NCI-H2196 treated with DMSO at 0.1 percent for 48 hours (cell line): ENCODE measurements at regions not wholly inside any gene's neighbourhood (a gene's known extent, or its start where the extent isn't known, plus 50 kb on each side); places are given as distances from the start of the nearest gene placed in this dataset.

Experiments used
- DNase-seq: peaks from one replicate; lab custom pipeline; 2025; ENCODE audit not compliant: unreplicated experiment; lab: John Stamatoyannopoulos, UW

DNA sequence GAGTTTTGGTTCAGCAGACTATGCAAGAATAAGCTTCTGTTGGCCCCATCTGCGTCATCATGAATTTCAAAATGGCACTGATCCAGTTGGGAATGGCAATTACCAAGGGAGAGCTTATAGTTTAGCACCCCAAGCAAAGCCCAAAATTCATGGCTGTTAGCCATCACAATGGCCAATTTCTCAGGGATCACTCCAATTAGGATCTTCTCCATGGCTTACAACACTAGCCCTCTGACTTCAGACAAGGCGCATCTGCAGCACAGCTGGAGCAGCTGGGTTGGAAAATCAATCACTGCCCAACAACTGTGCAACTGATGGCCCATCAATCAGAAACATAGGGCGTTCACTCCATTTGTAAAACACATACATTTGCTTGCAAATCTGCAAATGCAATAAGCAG is 273.6 kb downstream of the SRBD1 start:
- no peak for DNase-seq

DNA sequence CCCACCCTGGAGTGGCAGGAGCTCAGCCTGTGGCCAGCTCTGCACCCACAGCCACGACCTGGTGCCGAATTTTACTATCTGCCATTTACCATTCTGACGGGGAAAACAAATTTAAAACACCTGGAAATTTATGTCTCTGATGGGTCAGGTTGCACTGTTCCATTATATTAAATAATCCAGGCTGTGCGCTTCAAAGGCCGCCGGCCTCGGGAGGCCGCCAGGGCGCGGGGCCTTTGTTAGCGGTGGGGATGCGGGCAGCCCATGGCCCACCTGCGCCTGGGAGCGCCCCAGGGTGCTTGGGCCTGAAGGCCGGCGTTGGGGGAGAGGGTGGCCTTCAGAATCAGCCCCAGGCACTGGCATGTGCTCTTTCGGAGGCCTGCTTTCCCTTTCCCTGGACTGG is 276.9 kb downstream of the SRBD1 start:
- no peak for DNase-seq

GRCh38 chr2:45332567-45332966 is 278.5 kb downstream of the SRBD1 start:
- DNase-seq: no peak

DNA sequence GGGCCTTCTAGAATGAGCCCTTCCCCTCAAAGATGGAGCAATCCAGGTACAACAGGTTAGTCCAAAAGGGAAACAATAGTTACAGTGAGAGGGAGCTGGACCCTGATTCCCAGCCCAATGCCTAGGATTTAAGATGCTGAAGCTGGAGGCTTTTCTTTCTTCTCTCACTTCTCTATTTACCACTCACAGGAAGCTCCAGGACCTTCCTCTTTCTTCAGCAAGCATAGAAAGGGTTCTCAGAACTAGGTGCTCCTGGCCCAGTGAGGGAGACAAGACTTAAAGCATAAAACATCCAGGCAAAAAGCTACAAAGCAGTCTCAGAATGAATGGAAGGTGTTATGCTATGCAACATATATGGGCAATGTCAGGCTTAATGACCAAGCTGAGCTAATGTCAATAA is 279.0 kb downstream of the SRBD1 start:
- no peak for DNase-seq

GRCh38 chr2:45331410-45331786 is 279.7 kb downstream of the SRBD1 start:
- peak; percentile 16 for DNase-seq

DNA sequence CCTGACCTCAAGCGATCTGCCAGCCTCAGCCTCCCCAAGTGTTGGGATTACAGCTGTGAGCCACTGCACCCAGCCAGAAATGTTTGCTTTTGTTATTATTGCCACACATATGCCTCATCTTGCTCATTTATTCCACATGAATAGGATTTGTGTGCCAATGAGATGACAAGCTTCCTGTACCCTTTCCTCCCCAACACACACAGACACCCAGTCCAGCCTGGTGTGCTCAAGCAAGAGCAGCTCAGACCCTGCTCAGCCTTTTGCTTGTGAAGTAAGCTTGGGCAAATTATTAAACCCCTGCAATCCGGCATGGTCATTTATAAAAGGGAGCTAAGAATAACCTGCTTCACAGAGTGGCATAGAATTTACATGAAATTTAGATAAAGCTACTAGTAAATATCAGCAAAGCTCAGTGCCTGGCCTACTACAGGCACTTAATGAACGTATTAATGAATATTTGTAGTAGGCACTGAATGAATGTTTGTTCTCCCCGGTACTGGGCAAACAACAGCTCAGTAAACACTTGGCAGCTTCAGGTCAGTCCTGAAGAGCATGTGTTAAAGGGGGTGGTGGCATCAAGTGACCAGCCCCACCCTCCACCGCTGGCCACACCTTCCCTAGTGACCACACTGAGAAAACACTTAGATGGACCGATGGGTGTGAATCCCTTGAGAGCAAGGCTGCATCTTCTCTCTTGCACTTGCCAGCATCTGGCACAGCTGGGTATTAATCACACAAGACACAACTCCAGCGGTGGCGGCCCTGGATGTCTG is 280.2 kb downstream of the SRBD1 start:
- DNase-seq: peak; percentile 90

DNA sequence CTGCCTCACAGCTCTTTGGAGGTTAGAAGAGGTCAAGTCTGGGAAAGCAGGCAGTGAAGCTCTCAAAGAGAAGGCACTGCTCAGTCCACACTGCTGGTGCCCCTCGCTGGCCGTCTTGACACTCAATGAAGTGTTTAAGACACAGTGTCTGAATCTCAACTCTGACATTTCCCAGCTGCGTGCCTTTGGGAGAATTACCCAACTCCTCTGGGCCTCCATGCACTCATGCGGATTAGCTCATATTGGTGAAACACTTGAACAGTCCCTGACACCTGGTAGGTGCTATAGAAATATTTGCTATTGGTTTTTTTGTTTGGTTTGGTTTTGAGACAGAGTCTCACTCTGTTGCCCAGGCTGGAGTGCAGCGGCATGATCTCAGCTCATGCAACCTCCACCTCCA is 281.0 kb downstream of the SRBD1 start:
- DNase-seq: no peak

- peak; percentile 29 for DNase-seq
Measured at GRCh38 chr2:45329045-45329677, 281.9 kb downstream of the SRBD1 start.

- DNase-seq: no peak
Measured at GRCh38 chr2:45328264-45328870, 282.7 kb downstream of the SRBD1 start.

- DNase-seq: no peak
Measured at GRCh38 chr2:45323344-45323743, 287.7 kb downstream of the SRBD1 start.

DNA sequence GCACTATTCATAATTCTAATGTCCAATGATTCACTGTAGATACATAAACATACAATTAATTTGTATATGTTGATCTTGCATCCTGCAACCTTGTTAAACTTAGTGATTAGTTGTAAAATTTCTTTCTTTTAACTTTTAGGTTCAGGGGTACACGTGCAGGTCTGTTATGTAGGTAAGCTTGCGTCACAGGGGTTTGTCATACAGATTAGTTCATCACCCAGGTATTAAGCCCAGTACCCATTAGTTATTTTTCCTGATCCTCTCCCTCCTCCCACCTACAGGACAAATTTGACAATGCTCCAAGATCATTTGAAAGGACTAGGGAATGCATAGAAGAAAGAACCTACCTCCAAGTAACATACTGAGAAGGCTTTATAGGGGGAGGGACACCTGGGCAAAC is 290.1 kb downstream of the SRBD1 start:
- no peak for DNase-seq

DNA sequence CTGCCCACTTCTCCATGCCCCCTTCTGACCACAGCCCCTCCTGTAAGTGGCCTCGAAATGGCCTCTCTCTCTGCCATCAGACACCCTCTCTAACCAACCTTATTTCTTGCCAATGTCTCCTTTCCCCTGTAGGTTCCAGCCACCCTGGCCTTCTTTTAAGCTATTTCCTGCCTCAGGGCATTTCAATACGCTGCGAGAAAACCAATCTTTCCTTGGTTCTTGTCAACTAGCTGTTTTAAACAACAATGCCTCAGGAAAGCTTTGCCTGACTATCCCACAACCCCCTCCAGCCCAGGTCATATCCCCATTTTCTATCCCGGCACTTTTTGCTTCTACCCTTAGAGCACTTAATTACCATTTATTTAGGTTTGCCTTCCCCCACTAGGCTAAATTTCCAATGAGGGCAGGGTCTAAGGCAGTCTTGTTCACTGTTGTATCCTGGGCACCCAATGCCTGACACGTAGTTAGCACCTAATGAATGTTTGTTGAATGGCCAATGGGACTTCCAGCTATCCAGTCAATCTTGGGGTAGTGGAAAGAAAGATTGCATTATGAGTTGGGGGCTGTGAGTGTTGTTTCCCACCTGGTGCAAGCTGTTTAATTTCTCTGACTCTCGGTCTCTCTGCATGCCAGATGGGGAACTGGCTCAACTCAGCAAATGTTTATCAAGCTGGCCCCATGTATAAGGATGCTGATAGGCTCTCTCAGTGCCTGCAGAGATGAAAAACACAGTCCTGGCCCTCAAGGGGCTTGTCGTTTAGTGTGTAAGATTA is 291.2 kb downstream of the SRBD1 start:
- DNase-seq: no peak

DNA sequence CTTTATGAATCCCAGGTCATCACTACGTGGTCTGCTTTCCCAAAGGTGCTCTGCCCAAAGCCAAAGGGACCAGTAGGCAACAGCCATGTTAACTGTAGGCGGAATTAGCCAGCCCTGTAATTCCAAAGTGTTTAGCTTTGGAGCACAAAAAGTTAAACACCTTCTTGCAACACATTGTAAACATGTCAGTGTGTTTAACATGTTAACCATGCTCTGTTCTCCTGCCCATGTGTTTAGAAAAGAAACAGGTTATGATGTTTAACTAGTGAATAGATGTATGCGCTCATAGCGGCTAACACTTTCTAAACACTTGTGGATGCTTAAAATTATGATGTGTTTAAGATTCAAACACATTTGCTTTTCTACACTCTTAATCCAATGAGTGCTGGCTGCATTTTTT is 292.4 kb downstream of the SRBD1 start:
- DNase-seq: no peak

DNA sequence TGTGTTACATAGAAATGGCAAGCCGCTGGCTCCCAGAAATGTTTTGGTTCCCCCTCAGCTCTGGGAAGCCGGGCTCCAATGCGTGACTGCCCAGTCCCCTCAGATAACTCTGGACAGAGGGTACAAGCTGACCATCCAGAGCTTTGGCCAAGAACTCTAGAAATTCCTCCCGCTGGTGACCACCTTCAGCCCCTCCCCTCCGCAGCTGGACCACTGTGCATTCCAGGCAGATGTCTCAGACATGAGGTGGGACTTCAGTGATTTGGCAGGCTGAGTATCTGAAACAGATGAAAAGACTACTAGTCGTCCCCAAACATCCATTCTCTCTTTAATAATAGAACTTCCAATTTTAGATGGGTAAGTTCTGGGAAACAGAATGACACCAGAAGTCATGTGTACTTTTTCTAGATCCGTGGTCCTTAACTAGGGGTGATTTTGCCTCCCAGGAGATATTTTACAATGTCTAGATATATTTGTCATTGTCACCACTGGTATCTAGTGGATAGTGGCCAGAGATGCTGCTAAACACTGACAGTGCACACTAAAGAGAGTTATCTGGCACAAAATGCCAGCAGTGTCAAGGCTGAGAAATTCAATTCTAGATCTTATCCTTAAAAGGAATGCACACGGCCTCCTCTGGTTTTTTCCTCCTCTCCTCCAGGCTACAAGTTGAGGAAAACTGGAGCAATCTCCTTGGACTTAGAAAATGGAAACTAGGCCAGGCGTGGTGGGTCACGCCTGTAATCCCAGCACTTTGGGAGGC is 294.3 kb downstream of the SRBD1 start:
- DNase-seq: no peak

DNA sequence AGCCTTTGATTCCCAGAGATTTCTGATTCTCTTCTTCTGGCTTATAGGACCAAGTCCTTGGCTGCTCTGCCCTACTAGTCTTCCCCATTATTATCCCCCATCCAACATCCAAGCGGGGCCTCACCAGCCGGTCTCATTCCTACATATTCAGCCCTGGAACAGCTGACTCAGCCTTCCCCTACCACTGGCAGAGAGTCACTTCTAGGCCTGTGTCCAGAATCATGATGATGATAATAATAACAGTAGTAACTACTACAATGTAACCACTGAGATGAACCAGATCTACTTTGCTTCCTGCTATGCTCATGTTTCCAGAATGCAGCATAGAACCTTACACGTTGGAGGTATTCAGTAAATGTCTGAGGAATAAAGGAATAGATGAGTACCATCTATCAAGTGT is 295.2 kb downstream of the SRBD1 start:
- DNase-seq: no peak

DNA sequence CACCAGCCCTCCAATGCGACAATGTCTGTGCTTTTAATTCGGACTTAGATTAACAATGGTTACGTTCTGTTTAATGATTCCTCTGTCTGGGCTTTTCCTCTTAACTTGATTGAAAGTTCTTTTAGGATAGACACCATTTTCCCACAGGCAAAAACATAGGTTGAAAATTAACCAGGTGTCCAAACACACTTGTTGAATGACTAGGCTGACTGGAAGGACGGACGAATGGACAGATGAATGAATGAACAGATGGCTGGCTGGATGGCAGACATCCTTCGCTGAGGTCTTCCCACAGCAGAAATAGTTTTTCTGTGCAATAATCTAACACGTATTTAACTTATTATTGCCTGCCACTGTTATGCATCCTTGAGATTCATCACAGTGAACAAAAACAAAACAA is 298.8 kb downstream of the SRBD1 start:
- no peak for DNase-seq

- no peak for DNase-seq
Measured at GRCh38 chr2:45311559-45311958, 299.5 kb downstream of the SRBD1 start.

- no peak for DNase-seq
Measured at GRCh38 chr2:45307147-45307546, 297.9 kb upstream of the SIX2 start.

GRCh38 chr2:45305599-45305998 is 296.3 kb upstream of the SIX2 start:
- DNase-seq: no peak

DNA sequence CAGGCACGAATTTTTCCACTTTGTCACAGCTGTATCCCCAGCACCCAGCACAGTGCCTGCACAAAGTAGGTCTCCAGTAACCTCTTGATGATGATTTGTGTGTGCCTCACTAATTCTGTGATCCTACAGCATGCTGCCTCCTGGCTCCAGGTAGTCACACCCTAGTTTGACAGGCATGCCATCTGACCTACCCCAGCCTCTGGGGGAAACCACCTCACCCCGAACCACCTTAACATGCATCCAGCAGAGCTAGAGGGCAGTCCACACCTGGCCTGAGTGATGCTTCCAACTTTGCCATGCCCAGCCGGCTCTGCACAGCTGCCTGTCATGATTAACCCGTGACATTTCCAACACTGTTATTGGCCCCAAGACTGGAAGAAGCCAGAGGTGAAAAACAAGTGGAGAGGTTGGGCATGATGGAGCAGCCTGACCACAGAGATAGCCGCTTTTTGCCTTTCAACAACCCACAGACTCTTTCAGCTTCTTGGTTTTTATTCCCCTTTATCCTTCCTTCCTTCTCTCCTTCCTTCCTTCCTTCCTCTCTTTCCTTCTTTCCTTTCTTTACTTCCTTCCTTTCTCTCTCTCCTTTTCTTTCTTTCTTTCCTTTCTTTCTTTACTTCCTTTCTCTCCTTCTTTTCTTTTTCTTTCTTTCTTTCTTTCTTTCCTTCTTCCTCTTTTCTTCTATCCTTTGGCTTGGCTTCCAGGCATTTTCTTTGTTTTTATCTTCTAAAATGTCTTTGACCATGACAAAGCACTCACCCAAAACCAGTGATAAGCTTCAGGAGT is 294.4 kb upstream of the SIX2 start:
- no peak for DNase-seq
